ENCODE measurements at regions not wholly inside any gene's neighbourhood (a gene's known extent, or its start where the extent isn't known, plus 50 kb on each side); places are given as distances from the start of the nearest gene placed in this dataset.
"Not testable (repeated sequence)": the region's sequence is repeated elsewhere in the genome, so short reads cannot be mapped to it uniquely, and the experiment has no call there.

GRCh38 chr20:47860049-47860830 is 75.0 kb upstream of the SULF2 start:
- H3K27me3 Mint-ChIP-seq (ENCODE audit: insufficient read depth) = peaks cover 2% of the 10 kb centered on the region
- H3K9me3 Mint-ChIP-seq = no peaks in the 10 kb centered on the region
- H3K4me3 Mint-ChIP-seq = no peak overlapping the region
- no peak for DNase-seq (ENCODE audit: low spot score)
- intact Hi-C loops (cut with micrococcal nuclease) = no loop called here
- no peak overlapping the region for H3K27ac Mint-ChIP-seq
- no peaks in the 10 kb centered on the region for H3K36me3 Mint-ChIP-seq (ENCODE audit: low read depth)
- H3K4me1 Mint-ChIP-seq (ENCODE audit: low read depth) = no peaks in the 10 kb centered on the region

GRCh38 chr20:47859278-47859677 is 74.0 kb upstream of the SULF2 start:
- no peak for DNase-seq (ENCODE audit: low spot score)
- Mint-ChIP-seq H3K27ac (no peak overlapping the region), H3K9me3 (no peaks in the 10 kb centered on the region), H3K27me3 (ENCODE audit: insufficient read depth) (peaks cover 2% of the 10 kb centered on the region), H3K36me3 (ENCODE audit: low read depth) (no peaks in the 10 kb centered on the region), H3K4me3 (no peak overlapping the region), H3K4me1 (ENCODE audit: low read depth) (no peaks in the 10 kb centered on the region)
- intact Hi-C loops (cut with micrococcal nuclease) = no loop called here

- intact Hi-C loops (cut with micrococcal nuclease) = no loop called here
Measured at GRCh38 chr20:47857569-47858464, 72.5 kb upstream of the SULF2 start.

GRCh38 chr20:47857187-47857568 is 71.9 kb upstream of the SULF2 start:
- Mint-ChIP-seq H3K27me3 (ENCODE audit: insufficient read depth) (peaks cover 2% of the 10 kb centered on the region), H3K4me1 (ENCODE audit: low read depth) (no peaks in the 10 kb centered on the region), H3K27ac (no peak overlapping the region), H3K36me3 (ENCODE audit: low read depth) (no peaks in the 10 kb centered on the region), H3K4me3 (no peak overlapping the region), H3K9me3 (no peaks in the 10 kb centered on the region)
- no peak for DNase-seq (ENCODE audit: low spot score)
- intact Hi-C loops (cut with micrococcal nuclease) = no loop called here

More at GRCh38 chr20:47857569-47858464, 72.5 kb upstream of the SULF2 start:
- H3K27me3 Mint-ChIP-seq (ENCODE audit: insufficient read depth) = peaks cover 2% of the 10 kb centered on the region
- no peak for DNase-seq (ENCODE audit: low spot score)
- no peak overlapping the region for H3K27ac Mint-ChIP-seq
- no peaks in the 10 kb centered on the region for H3K36me3 Mint-ChIP-seq (ENCODE audit: low read depth)
- no peak overlapping the region for H3K4me3 Mint-ChIP-seq
- H3K4me1 Mint-ChIP-seq (ENCODE audit: low read depth) = no peaks in the 10 kb centered on the region
- no peaks in the 10 kb centered on the region for H3K9me3 Mint-ChIP-seq

- DNase-seq (ENCODE audit: low spot score) = no peak
- Mint-ChIP-seq H3K27ac (no peak overlapping the region), H3K27me3 (ENCODE audit: insufficient read depth) (peaks cover 2% of the 10 kb centered on the region), H3K4me3 (no peak overlapping the region), H3K9me3 (no peaks in the 10 kb centered on the region), H3K36me3 (ENCODE audit: low read depth) (no peaks in the 10 kb centered on the region), H3K4me1 (ENCODE audit: low read depth) (no peaks in the 10 kb centered on the region)
- intact Hi-C loops (cut with micrococcal nuclease) = no loop called here
Measured at GRCh38 chr20:47855799-47856198, 70.5 kb upstream of the SULF2 start.

GRCh38 chr20:47854687-47855212 is 69.5 kb upstream of the SULF2 start:
- DNase-seq (ENCODE audit: low spot score) = no peak
- Mint-ChIP-seq H3K27me3 (ENCODE audit: insufficient read depth) (peaks cover 4% of the 10 kb centered on the region), H3K9me3 (no peaks in the 10 kb centered on the region), H3K4me1 (ENCODE audit: low read depth) (no peaks in the 10 kb centered on the region), H3K36me3 (ENCODE audit: low read depth) (no peaks in the 10 kb centered on the region), H3K27ac (no peak overlapping the region), H3K4me3 (no peak overlapping the region)
- intact Hi-C loops (cut with micrococcal nuclease) = no loop called here

- no peak overlapping the region for H3K27ac Mint-ChIP-seq
- intact Hi-C loops (cut with micrococcal nuclease) = no loop called here
- H3K4me1 Mint-ChIP-seq (ENCODE audit: low read depth) = no peaks in the 10 kb centered on the region
- H3K36me3 Mint-ChIP-seq (ENCODE audit: low read depth) = no peaks in the 10 kb centered on the region
- H3K27me3 Mint-ChIP-seq (ENCODE audit: insufficient read depth) = peaks cover 5% of the 10 kb centered on the region
- H3K9me3 Mint-ChIP-seq = no peaks in the 10 kb centered on the region
- no peak overlapping the region for H3K4me3 Mint-ChIP-seq
- no peak for DNase-seq (ENCODE audit: low spot score)
Measured at GRCh38 chr20:47851774-47852173, 66.5 kb upstream of the SULF2 start.

- no peaks in the 10 kb centered on the region for H3K9me3 Mint-ChIP-seq
- no peak overlapping the region for H3K27ac Mint-ChIP-seq
- H3K4me1 Mint-ChIP-seq (ENCODE audit: low read depth) = no peaks in the 10 kb centered on the region
- no peak for DNase-seq (ENCODE audit: low spot score)
- intact Hi-C loops (cut with micrococcal nuclease) = no loop called here
- H3K4me3 Mint-ChIP-seq = no peak overlapping the region
- peaks cover 5% of the 10 kb centered on the region for H3K27me3 Mint-ChIP-seq (ENCODE audit: insufficient read depth)
- H3K36me3 Mint-ChIP-seq (ENCODE audit: low read depth) = no peaks in the 10 kb centered on the region
Measured at GRCh38 chr20:47850146-47850545, 64.9 kb upstream of the SULF2 start.

GRCh38 chr20:47849596-47849995 is 64.3 kb upstream of the SULF2 start:
- no peak for DNase-seq (ENCODE audit: low spot score)
- no peaks in the 10 kb centered on the region for H3K36me3 Mint-ChIP-seq (ENCODE audit: low read depth)
- H3K4me1 Mint-ChIP-seq (ENCODE audit: low read depth) = no peaks in the 10 kb centered on the region
- intact Hi-C loops (cut with micrococcal nuclease) = no loop called here
- H3K4me3 Mint-ChIP-seq = no peak overlapping the region
- H3K27me3 Mint-ChIP-seq (ENCODE audit: insufficient read depth) = peaks cover 5% of the 10 kb centered on the region
- no peaks in the 10 kb centered on the region for H3K9me3 Mint-ChIP-seq
- H3K27ac Mint-ChIP-seq = no peak overlapping the region

- no peak for DNase-seq (ENCODE audit: low spot score)
- Mint-ChIP-seq H3K4me3 (no peak overlapping the region), H3K27ac (no peak overlapping the region), H3K27me3 (ENCODE audit: insufficient read depth) (peaks cover 5% of the 10 kb centered on the region), H3K4me1 (ENCODE audit: low read depth) (no peaks in the 10 kb centered on the region), H3K9me3 (no peaks in the 10 kb centered on the region), H3K36me3 (ENCODE audit: low read depth) (no peaks in the 10 kb centered on the region)
- intact Hi-C loops (cut with micrococcal nuclease) = no loop called here
Measured at GRCh38 chr20:47849006-47849405, 63.7 kb upstream of the SULF2 start.

GRCh38 chr20:47848534-47848933 is 63.3 kb upstream of the SULF2 start:
- H3K36me3 Mint-ChIP-seq (ENCODE audit: low read depth); H3K9me3 Mint-ChIP-seq; H3K4me3 Mint-ChIP-seq; H3K4me1 Mint-ChIP-seq (ENCODE audit: low read depth); DNase-seq (ENCODE audit: low spot score); H3K27ac Mint-ChIP-seq; H3K27me3 Mint-ChIP-seq (ENCODE audit: insufficient read depth); intact Hi-C loops (cut with micrococcal nuclease): not testable (repeated sequence)

- peaks cover 7% of the 10 kb centered on the region for H3K27me3 Mint-ChIP-seq (ENCODE audit: insufficient read depth)
- no peak overlapping the region for H3K4me3 Mint-ChIP-seq
- H3K27ac Mint-ChIP-seq = no peak overlapping the region
- DNase-seq (ENCODE audit: low spot score) = no peak
- no peaks in the 10 kb centered on the region for H3K36me3 Mint-ChIP-seq (ENCODE audit: low read depth)
- intact Hi-C loops (cut with micrococcal nuclease) = no loop called here
- no peaks in the 10 kb centered on the region for H3K9me3 Mint-ChIP-seq
- H3K4me1 Mint-ChIP-seq (ENCODE audit: low read depth) = no peaks in the 10 kb centered on the region
Measured at GRCh38 chr20:47847884-47848485, 62.7 kb upstream of the SULF2 start.

GRCh38 chr20:47847220-47847619 is 61.9 kb upstream of the SULF2 start:
- H3K27ac Mint-ChIP-seq; H3K4me1 Mint-ChIP-seq (ENCODE audit: low read depth); H3K27me3 Mint-ChIP-seq (ENCODE audit: insufficient read depth); DNase-seq (ENCODE audit: low spot score); H3K36me3 Mint-ChIP-seq (ENCODE audit: low read depth); H3K4me3 Mint-ChIP-seq; intact Hi-C loops (cut with micrococcal nuclease); H3K9me3 Mint-ChIP-seq: not testable (repeated sequence)
